Ovary (tissue), 3 donors: ENCODE measurements at regions not wholly inside any gene's neighbourhood (a gene's known extent, or its start where the extent isn't known, plus 50 kb on each side); places are given as distances from the start of the nearest gene placed in this dataset.

ENCODE experiments used
- CTCF ChIP-seq, 3 donors: fragments of 450-650 bp in 2 of 3; fragments of 200-600 bp in 1 of 3; IDR thresholded peaks; one replicate each; pipeline versions ENCODE4 v1.5.1 to v1.8.0; 2016 to 2022; ENCODE audit warnings: antibody characterized with exemption in 3 of 3, mild to moderate bottlenecking in 1 of 3
- EP300 ChIP-seq: sonication (generic); formaldehyde crosslinking; IDR thresholded peaks from one replicate; pipeline ENCODE4 v1.6.1; 2017; ENCODE audit warnings: antibody characterized with exemption
- POLR2A ChIP-seq: fragments of 450-650 bp; IDR thresholded peaks from one replicate; pipeline ENCODE4 v1.6.1; 2017; ENCODE audit warnings: antibody characterized with exemption, mild to moderate bottlenecking, moderate library complexity
- donor health status: DM: no; HTN: no; CAD: no.

DNA sequence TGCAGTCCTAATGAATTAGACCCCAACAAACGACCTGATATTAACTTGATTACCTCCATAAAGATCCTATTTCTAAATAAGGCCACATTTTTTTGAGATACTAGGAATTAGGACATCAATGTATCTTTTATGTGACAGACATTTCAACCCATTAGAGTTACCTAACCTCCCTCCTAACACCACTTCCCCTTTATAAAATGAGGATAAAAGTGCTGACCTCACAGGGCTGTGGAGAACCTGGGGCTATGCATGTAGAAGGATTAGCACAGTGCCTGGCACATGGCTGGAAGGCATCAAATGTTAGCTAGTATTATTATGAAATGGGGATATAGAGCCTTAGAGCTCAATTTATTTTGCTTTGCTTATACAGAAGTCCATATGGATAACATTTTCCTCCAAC, 53.5 kb upstream of the LRRN1 start:
- TF ChIP-seq CTCF (IDR thresholded peaks at IDR 0.05) (no peak), EP300 (no peak), POLR2A (no peak)
